H1 (cell line): ENCODE measurements at regions not wholly inside any gene's neighbourhood (a gene's known extent, or its start where the extent isn't known, plus 50 kb on each side); places are given as distances from the start of the nearest gene placed in this dataset.

Source experiments
- CTCF ChIA-PET: fragments of 300-600 bp; sonication (Branson Sonifier 250); formaldehyde crosslinking; loops from one replicate; lab custom pipeline; 2021; ENCODE audit not compliant: partially characterized antibody; lab: Charles Lee
- POLR2A ChIA-PET: fragments of 300-600 bp; sonication (Branson Sonifier 250); formaldehyde crosslinking; loops from one replicate; lab custom pipeline; 2021; ENCODE audit warnings: inconsistent platforms; ENCODE audit not compliant: partially characterized antibody; lab: Charles Lee
- DNase-seq, 2 experiments: peaks; one replicate each; pipeline versions ENCODE4 v3.0.0 to v3.0.0-alpha.2; 2010 to 2022; ENCODE audit warnings: low spot score in 2 of 2, low read depth in 1 of 2, mixed read lengths in 1 of 2
- FAIRE-seq: peaks from 2 replicates; lab custom pipeline; 2011; peaks lifted over from hg19 to GRCh38; lab: Jason Lieb, UNC
- H2AFZ ChIP-seq: 2 replicates; pipeline ENCODE4 v1.8.1; 2012; ENCODE audit warnings: low read length, inconsistent platforms
- H2AK5ac ChIP-seq: 2 replicates; pipeline ENCODE4 v1.6.1; 2013; ENCODE audit warnings: low read depth, low read length
- H2BK120ac ChIP-seq: replicated peaks from 2 replicates; pipeline ENCODE3; 2013; ENCODE audit warnings: low read depth, low read length, inconsistent platforms
- H2BK12ac ChIP-seq: 2 replicates; pipeline ENCODE4 v1.6.1; 2013; ENCODE audit warnings: low read depth, low read length
- H2BK15ac ChIP-seq: 2 replicates; pipeline ENCODE4 v1.6.1; 2013; ENCODE audit warnings: low read length
- H2BK20ac ChIP-seq: 2 replicates; pipeline ENCODE4 v1.6.1; 2013; ENCODE audit warnings: low read length
- H2BK5ac ChIP-seq: 2 replicates; pipeline ENCODE4 v1.6.1; 2013; ENCODE audit warnings: low read depth, low read length
- H3K14ac ChIP-seq: 2 replicates; pipeline ENCODE4 v1.6.1; 2013; ENCODE audit warnings: inconsistent platforms; ENCODE audit not compliant: insufficient read length
- H3K18ac ChIP-seq: 2 replicates; pipeline ENCODE4 v1.6.1; 2013; ENCODE audit warnings: low read length; ENCODE audit errors: extremely low read depth
- H3K23ac ChIP-seq: 2 replicates; pipeline ENCODE4 v1.6.1; 2013; ENCODE audit warnings: inconsistent platforms; ENCODE audit not compliant: insufficient read length
- H3K23me2 ChIP-seq: 2 replicates; pipeline ENCODE4 v1.6.1; 2013; ENCODE audit warnings: low read depth, low read length
- H3K27ac ChIP-seq: 2 replicates; pipeline ENCODE4 v1.6.1; 2011; ENCODE audit warnings: low read depth, low read length, inconsistent platforms
- H3K27me3 ChIP-seq, 4 experiments: replicated peaks in 1 of 4; 1 replicate in 1 of 4; 2 replicates in 3 of 4; pipeline versions ENCODE4 v1.6.1 to v1.8.1; 2011 to 2013; ENCODE audit warnings: low read length in 3 of 4, mild to moderate bottlenecking in 3 of 4, inconsistent platforms in 2 of 4, mixed read lengths in 2 of 4, moderate library complexity in 1 of 4; ENCODE audit not compliant: control insufficient read depth in 3 of 4, insufficient read depth in 3 of 4; ENCODE audit errors: extremely low read depth in 1 of 4
- H3K36me3 ChIP-seq, 4 experiments: 2 replicates each; pipeline versions ENCODE4 v1.6.1 to v1.8.1; 2011 to 2013; ENCODE audit warnings: mild to moderate bottlenecking in 4 of 4, low read length in 3 of 4, moderate library complexity in 2 of 4, control low read depth in 1 of 4, inconsistent platforms in 1 of 4; ENCODE audit not compliant: insufficient read depth in 4 of 4, control insufficient read depth in 2 of 4
- H3K4ac ChIP-seq: replicated peaks from 2 replicates; pipeline ENCODE3; 2013; ENCODE audit warnings: low read length, low read depth, mixed read lengths, inconsistent platforms; ENCODE audit not compliant: insufficient read length
- H3K4me1 ChIP-seq, 4 experiments: replicated peaks in 1 of 4; 1 replicate in 1 of 4; 2 replicates in 3 of 4; pipeline versions ENCODE4 v1.6.1 to v1.8.1; 2011 to 2013; ENCODE audit warnings: low read length in 3 of 4, inconsistent platforms in 2 of 4, mixed read lengths in 1 of 4; ENCODE audit not compliant: insufficient read depth in 4 of 4, control insufficient read depth in 3 of 4
- H3K4me2 ChIP-seq, 2 experiments: 2 replicates each; pipeline versions ENCODE4 v1.6.1 to v1.8.1; 2011 to 2013; ENCODE audit warnings: low read depth in 2 of 2, low read length in 2 of 2, control low read depth in 1 of 2, inconsistent platforms in 1 of 2, mild to moderate bottlenecking in 1 of 2; ENCODE audit not compliant: insufficient read depth in 1 of 2
- H3K4me3 ChIP-seq, 4 experiments: fragments of 200-600, 300-600 bp in 1 of 4; sonication (generic), shearing (Covaris generic), sonication (Bioruptor Twin) in 1 of 4; 2 replicates each; pipeline versions ENCODE4 v1.5.1 to v1.8.1; 2011 to 2016; ENCODE audit warnings: low read length in 4 of 4, low read depth in 3 of 4, control low read depth in 2 of 4, inconsistent platforms in 2 of 4, mild to moderate bottlenecking in 2 of 4, mixed read lengths in 1 of 4, moderate library complexity in 1 of 4; ENCODE audit not compliant: insufficient read depth in 2 of 4; ENCODE audit errors: extremely low read depth in 1 of 4
- H3K56ac ChIP-seq: replicated peaks from 2 replicates; pipeline ENCODE3; 2013; ENCODE audit warnings: low read depth, mild to moderate bottlenecking, mixed read lengths, low read length, inconsistent platforms; ENCODE audit not compliant: insufficient read length
- H3K79me1 ChIP-seq: 2 replicates; pipeline ENCODE4 v1.6.1; 2013; ENCODE audit warnings: low read depth, low read length, control low read depth
- H3K79me2 ChIP-seq, 2 experiments: 2 replicates each; pipeline versions ENCODE4 v1.6.1 to v1.8.1; 2012 to 2013; ENCODE audit warnings: low read length in 2 of 2, mild to moderate bottlenecking in 2 of 2, inconsistent platforms in 1 of 2; ENCODE audit not compliant: insufficient read depth in 2 of 2, control insufficient read depth in 1 of 2
- H3K9ac ChIP-seq, 4 experiments: replicated peaks in 1 of 4; 1 replicate in 1 of 4; 2 replicates in 3 of 4; pipeline versions ENCODE4 v1.6.1 to v1.8.1; 2011 to 2013; ENCODE audit warnings: low read depth in 3 of 4, low read length in 3 of 4, control low read depth in 2 of 4, mild to moderate bottlenecking in 2 of 4, moderate library complexity in 2 of 4, inconsistent platforms in 1 of 4; ENCODE audit errors: extremely low read depth in 1 of 4
- H3K9me3 ChIP-seq, 2 experiments: 2 replicates each; pipeline versions ENCODE4 v1.6.1 to v1.8.1; 2012 to 2013; ENCODE audit warnings: mild to moderate bottlenecking in 2 of 2, moderate library complexity in 2 of 2, control low read depth in 1 of 2, inconsistent platforms in 1 of 2, low read depth in 1 of 2, low read length in 1 of 2, mixed read lengths in 1 of 2; ENCODE audit not compliant: insufficient read depth in 2 of 2
- H4K20me1 ChIP-seq, 2 experiments: replicated peaks in 1 of 2; 2 replicates each; pipeline versions ENCODE3 to v1.8.1; 2011 to 2013; ENCODE audit warnings: inconsistent platforms in 2 of 2, low read length in 2 of 2, mild to moderate bottlenecking in 1 of 2; ENCODE audit not compliant: insufficient read depth in 2 of 2, control insufficient read depth in 1 of 2
- H4K5ac ChIP-seq: 2 replicates; pipeline ENCODE4 v1.6.1; 2013; ENCODE audit warnings: low read length, low read depth, mixed read lengths, inconsistent platforms; ENCODE audit not compliant: insufficient read length
- H4K8ac ChIP-seq: 2 replicates; pipeline ENCODE4 v1.8.0; 2013; ENCODE audit warnings: mild to moderate bottlenecking, moderate library complexity, low read length, inconsistent platforms; ENCODE audit not compliant: insufficient read depth; ENCODE audit errors: extremely low read depth
- H4K91ac ChIP-seq: replicated peaks from 2 replicates; pipeline ENCODE3; 2013; ENCODE audit warnings: low read length, mixed read lengths, inconsistent platforms; ENCODE audit not compliant: insufficient read length
- FOSL1 ChIP-seq: IDR thresholded peaks from 2 replicates; pipeline ENCODE4 v1.6.1; 2011; ENCODE audit warnings: mild to moderate bottlenecking, low read depth, low read length, moderate library complexity; ENCODE audit not compliant: insufficient read depth
- GTF2F1 ChIP-seq: IDR thresholded peaks from 2 replicates; pipeline ENCODE4 v1.6.1; 2012; ENCODE audit warnings: low read depth, low read length, improper control_type of control experiment, borderline replicate concordance
- POLR2AphosphoS5 ChIP-seq: IDR thresholded peaks from 2 replicates; pipeline ENCODE4 v1.6.1; 2011; ENCODE audit warnings: low read depth, low read length
- POU5F1 ChIP-seq: IDR thresholded peaks from 2 replicates; pipeline ENCODE4 v1.6.1; 2011; ENCODE audit warnings: low read depth, mild to moderate bottlenecking, low read length, moderate library complexity
- RAD21 ChIP-seq, 2 experiments: IDR thresholded peaks in 1 of 2; conservative IDR thresholded peaks in 1 of 2; 2 replicates each; pipeline ENCODE4 v1.6.1; 2011; ENCODE audit warnings: low read depth in 2 of 2, low read length in 2 of 2, improper control_type of control experiment in 1 of 2, inconsistent platforms in 1 of 2, mild to moderate bottlenecking in 1 of 2, moderate library complexity in 1 of 2
- SIX5 ChIP-seq: IDR thresholded peaks from 2 replicates; pipeline ENCODE4 v1.6.1; 2011; ENCODE audit warnings: mild to moderate bottlenecking, low read depth, low read length
- SP1 ChIP-seq: IDR thresholded peaks from 2 replicates; pipeline ENCODE4 v1.6.1; 2011; ENCODE audit warnings: low read depth, low read length
- TAF7 ChIP-seq: optimal IDR thresholded peaks from 2 replicates; pipeline ENCODE3; 2011; ENCODE audit warnings: low read depth, mild to moderate bottlenecking, inconsistent platforms, low read length, moderate library complexity, borderline replicate concordance
- TCF12 ChIP-seq: IDR thresholded peaks from 2 replicates; pipeline ENCODE4 v1.6.1; 2011; ENCODE audit warnings: low read depth, mild to moderate bottlenecking, low read length
- TEAD4 ChIP-seq: IDR thresholded peaks from 2 replicates; pipeline ENCODE4 v1.6.1; 2012; ENCODE audit warnings: low read depth, low read length, inconsistent platforms, mixed read lengths
- WGBS, 2 experiments: shearing (Covaris generic) in 1 of 2; methylation state at CpG; one replicate each; pipeline versions ENCODE4 v1.1.6 to v1.1.7; 2013 to 2015; ENCODE audit warnings: low lambda C conversion rate in 2 of 2, mixed read lengths in 2 of 2, inconsistent platforms in 1 of 2, low coverage in 1 of 2, missing lambda C conversion rate in 1 of 2; ENCODE audit not compliant: insufficient replicate concordance in 2 of 2, insufficient coverage in 1 of 2, insufficient read length in 1 of 2; ENCODE audit errors: extremely low coverage in 1 of 2, missing lambda C conversion rate in 1 of 2; 5-methylcytosine and 5-hydroxymethylcytosine counted together
- TF ChIP-seq, protein P1 (sequence below): IDR thresholded peaks from 2 replicates; pipeline ENCODE4 v1.6.1; 2011; ENCODE audit warnings: low read depth, mild to moderate bottlenecking, low read length; ENCODE audit not compliant: insufficient read depth
- TF ChIP-seq, protein P2 (sequence below): IDR thresholded peaks from 2 replicates; pipeline ENCODE4 v1.6.1; 2012; ENCODE audit warnings: inconsistent platforms

DNA sequence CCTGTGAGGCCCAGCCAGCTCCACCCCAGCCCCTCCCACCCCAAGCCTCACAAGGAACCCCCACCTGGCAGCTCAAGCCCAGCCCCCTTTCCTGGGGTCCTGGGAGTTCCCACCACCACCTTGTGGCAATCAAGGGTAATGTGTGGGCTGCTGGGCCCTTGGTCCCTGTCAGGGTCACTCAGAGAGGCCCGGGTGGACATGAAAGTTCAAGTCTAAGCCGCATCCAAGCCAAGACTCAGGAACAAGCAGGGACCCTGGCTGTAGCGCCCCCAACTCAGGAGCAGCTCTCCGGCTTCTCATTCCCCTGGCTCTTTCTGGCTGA lies 106.4 kb upstream of the C14orf180 start:
- no peaks in the 10 kb centered on the region; a peak in 1 of 7 replicates for H3K27me3 ChIP-seq
- H3K14ac ChIP-seq = no peak overlapping the region
- no peak overlapping the region for H3K56ac ChIP-seq
- H2BK15ac ChIP-seq = no peak overlapping the region
- no peaks in the 10 kb centered on the region for H3K79me2 ChIP-seq
- no peaks in the 10 kb centered on the region for H3K36me3 ChIP-seq
- no peak overlapping the region for H3K4me3 ChIP-seq
- H2BK20ac ChIP-seq = no peak overlapping the region
- H3K18ac ChIP-seq = no peak overlapping the region
- no peak overlapping the region for H3K23ac ChIP-seq
- DNase-seq = peak; percentile 31 to 62
- no peak overlapping the region for H2BK120ac ChIP-seq
- no peak overlapping the region for H2BK12ac ChIP-seq
- WGBS, 2 experiments = 72% methylated on average over 3 of the region's 4 CpGs; no CpG with 5 or more reads in 1 of the 2 experiments
- H2AK5ac ChIP-seq = no peak overlapping the region
- H3K9me3 ChIP-seq = no peaks in the 10 kb centered on the region
- no peak overlapping the region for H3K4me2 ChIP-seq
- H4K91ac ChIP-seq = no peak overlapping the region
- no peaks in the 10 kb centered on the region for H3K79me1 ChIP-seq
- H3K4me1 ChIP-seq = no peaks in the 10 kb centered on the region; a peak in 2 of 7 replicates
- no peak overlapping the region for H2BK5ac ChIP-seq
- POLR2A ChIA-PET = no interaction called here
- FAIRE-seq = no peak
- H3K23me2 ChIP-seq = peaks cover 9% of the 10 kb centered on the region; the same call in 1 of the 2 replicates
- H3K4ac ChIP-seq = no peak overlapping the region
- H4K5ac ChIP-seq = no peak overlapping the region
- peaks cover 0 to 8% of the 10 kb centered on the region in 2 experiments for H4K20me1 ChIP-seq
- no peak overlapping the region for H3K27ac ChIP-seq
- CTCF ChIA-PET = interaction anchor here (0.9 to 4.1 kb wide), 25 partner anchors 10 to 359 kb away, joined by 3 to 20 read pairs (median 4); no protein-coding TSS in a partner anchor
- no peak overlapping the region for H3K9ac ChIP-seq
- H2AFZ ChIP-seq = no peak overlapping the region
- H4K8ac ChIP-seq = no peak overlapping the region; the same call in 1 of the 2 replicates
- TF ChIP-seq TEAD4 = no peak
- TF ChIP-seq TAF7 = no peak
- TF ChIP-seq POLR2AphosphoS5 = no peak
- TF ChIP-seq, protein P1, sequence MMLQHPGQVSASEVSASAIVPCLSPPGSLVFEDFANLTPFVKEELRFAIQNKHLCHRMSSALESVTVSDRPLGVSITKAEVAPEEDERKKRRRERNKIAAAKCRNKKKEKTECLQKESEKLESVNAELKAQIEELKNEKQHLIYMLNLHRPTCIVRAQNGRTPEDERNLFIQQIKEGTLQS = no peak
- TF ChIP-seq FOSL1 = no peak
- TF ChIP-seq POU5F1 = no peak
- peak; percentile 52 to 70; a peak in 3 of 4 replicates for TF ChIP-seq RAD21 (IDR thresholded peaks at IDR 0.05 in 1 of 2, conservative IDR thresholded peaks at IDR 0.05 in 1 of 2; ENCODE audit: low read depth in 2 of 2, low read length in 2 of 2)
- no peak for TF ChIP-seq SIX5
- no peak for TF ChIP-seq TCF12
- no peak for TF ChIP-seq SP1
- TF ChIP-seq, protein P2, sequence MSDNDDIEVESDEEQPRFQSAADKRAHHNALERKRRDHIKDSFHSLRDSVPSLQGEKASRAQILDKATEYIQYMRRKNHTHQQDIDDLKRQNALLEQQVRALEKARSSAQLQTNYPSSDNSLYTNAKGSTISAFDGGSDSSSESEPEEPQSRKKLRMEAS = no peak
- TF ChIP-seq GTF2F1 = no peak
